Osteocyte (in vitro differentiated cells): ENCODE measurements at regions not wholly inside any gene's neighbourhood (a gene's known extent, or its start where the extent isn't known, plus 50 kb on each side); places are given as distances from the start of the nearest gene placed in this dataset.

Source experiments
- DNase-seq: peaks from one replicate; pipeline ENCODE4 v3.0.0; 2021; ENCODE audit warnings: mixed read lengths; ENCODE audit not compliant: unreplicated experiment; ENCODE audit errors: extremely low spot score
- H3K27ac Mint-ChIP-seq: one replicate; pipeline ENCODE4 v1.8.0; 2021; ENCODE audit warnings: mild to moderate bottlenecking, mixed read lengths; ENCODE audit not compliant: unreplicated experiment
- H3K27me3 Mint-ChIP-seq: one replicate; pipeline ENCODE4 v1.8.0; 2021; ENCODE audit warnings: mixed read lengths; ENCODE audit not compliant: unreplicated experiment
- H3K36me3 Mint-ChIP-seq: one replicate; pipeline ENCODE4 v1.8.0; 2021; ENCODE audit warnings: mixed read lengths; ENCODE audit not compliant: unreplicated experiment
- H3K4me1 Mint-ChIP-seq: one replicate; pipeline ENCODE4 v1.8.0; 2021; ENCODE audit warnings: mixed read lengths; ENCODE audit not compliant: unreplicated experiment
- H3K4me3 Mint-ChIP-seq: one replicate; pipeline ENCODE4 v1.8.0; 2021; ENCODE audit warnings: mild to moderate bottlenecking, moderate library complexity, mixed read lengths; ENCODE audit not compliant: unreplicated experiment
- H3K9me3 Mint-ChIP-seq: one replicate; pipeline ENCODE4 v1.8.0; 2021; ENCODE audit warnings: mixed read lengths; ENCODE audit not compliant: unreplicated experiment
- CTCF ChIP-seq: fragments of 200-600 bp; sonication (generic); IDR thresholded peaks from 2 replicates; pipeline ENCODE4 v1.5.0; 2021; ENCODE audit warnings: antibody characterized with exemption, mild to moderate bottlenecking, moderate library complexity

- no peak overlapping the region for H3K27ac Mint-ChIP-seq
- H3K9me3 Mint-ChIP-seq: peaks cover 4% of the 10 kb centered on the region
- no peak overlapping the region for H3K4me3 Mint-ChIP-seq
- no peaks in the 10 kb centered on the region for H3K27me3 Mint-ChIP-seq
- DNase-seq: no peak
- no peaks in the 10 kb centered on the region for H3K36me3 Mint-ChIP-seq
- peaks cover 5% of the 10 kb centered on the region for H3K4me1 Mint-ChIP-seq
- TF ChIP-seq CTCF: no peak
Observed at GRCh38 chr3:190175490-190175889, 54.8 kb upstream of the P3H2 start.

GRCh38 chr3:190174471-190174870 lies 53.8 kb upstream of the P3H2 start:
- Mint-ChIP-seq H3K9me3 (peaks cover 4% of the 10 kb centered on the region), H3K27me3 (no peaks in the 10 kb centered on the region), H3K4me1 (peaks cover 7% of the 10 kb centered on the region), H3K27ac (no peak overlapping the region), H3K36me3 (no peaks in the 10 kb centered on the region), H3K4me3 (no peak overlapping the region)
- no peak for TF ChIP-seq CTCF
- DNase-seq: no peak

- TF ChIP-seq CTCF: no peak
- Mint-ChIP-seq H3K9me3 (peaks cover 4% of the 10 kb centered on the region), H3K4me1 (peaks cover 7% of the 10 kb centered on the region), H3K36me3 (no peaks in the 10 kb centered on the region), H3K27ac (no peak overlapping the region), H3K4me3 (no peak overlapping the region), H3K27me3 (no peaks in the 10 kb centered on the region)
- DNase-seq: no peak
Observed at GRCh38 chr3:190173426-190173825, 52.7 kb upstream of the P3H2 start.

- H3K4me1 Mint-ChIP-seq: peaks cover 7% of the 10 kb centered on the region
- no peak for TF ChIP-seq CTCF
- no peak overlapping the region for H3K4me3 Mint-ChIP-seq
- H3K27me3 Mint-ChIP-seq: no peaks in the 10 kb centered on the region
- no peaks in the 10 kb centered on the region for H3K36me3 Mint-ChIP-seq
- no peak overlapping the region for H3K27ac Mint-ChIP-seq
- DNase-seq: no peak
- H3K9me3 Mint-ChIP-seq: peaks cover 4% of the 10 kb centered on the region
Observed at GRCh38 chr3:190172751-190173150, 52.1 kb upstream of the P3H2 start.
